ENCODE measurements at regions not wholly inside any gene's neighbourhood (a gene's known extent, or its start where the extent isn't known, plus 50 kb on each side); places are given as distances from the start of the nearest gene placed in this dataset.

DNA sequence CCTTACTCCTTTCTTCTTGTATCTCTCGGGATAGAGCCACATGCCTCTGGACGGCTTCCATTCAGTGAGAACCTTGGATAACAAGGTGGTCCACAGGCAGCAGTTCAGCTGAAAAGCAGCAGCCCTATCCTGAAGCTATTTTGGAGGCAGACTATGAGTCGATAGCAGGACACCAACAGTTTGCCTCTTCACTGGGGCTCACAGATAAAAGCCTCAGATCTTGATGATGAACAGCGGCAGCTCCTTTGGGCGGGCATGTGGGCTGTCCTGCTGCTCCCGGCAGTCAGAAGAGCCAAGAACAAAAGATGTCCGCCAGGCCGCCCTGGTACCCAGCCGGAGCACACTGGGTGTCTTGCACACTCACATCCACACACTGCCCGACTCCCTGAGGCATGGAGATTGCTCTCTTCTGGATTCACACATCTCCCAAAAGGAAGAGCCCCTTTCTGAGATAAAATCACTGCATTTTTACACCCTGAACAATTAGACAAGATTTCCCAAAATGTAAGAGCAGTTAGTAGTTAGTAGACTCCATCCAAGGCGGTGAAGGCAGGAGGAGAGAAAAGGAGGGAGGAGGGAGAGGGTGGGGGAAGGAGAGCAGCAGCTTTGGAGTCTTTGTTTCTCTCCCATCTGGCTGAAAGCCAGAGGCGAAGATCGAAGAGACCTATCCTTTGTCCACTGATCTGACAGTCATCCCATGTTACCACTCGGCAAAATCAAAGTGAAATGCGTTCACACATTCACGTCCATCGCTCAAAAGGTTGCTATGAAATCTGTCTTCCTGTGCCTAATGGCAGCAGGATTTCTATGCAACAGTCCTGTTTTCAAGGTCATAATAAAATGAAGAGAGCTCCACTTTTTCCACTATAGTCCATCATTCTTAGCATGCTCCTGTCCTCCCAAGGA is 90.1 kb upstream of the KLF7 start:
- intact Hi-C loops (cut with micrococcal nuclease), result no loop called here
- Mint-ChIP-seq H3K9me3 (no peaks in the 10 kb centered on the region), H3K4me1 (peaks cover 11% of the 10 kb centered on the region), H3K4me3 (no peak overlapping the region), H3K36me3 (ENCODE audit: low read depth) (no peaks in the 10 kb centered on the region), H3K27me3 (peaks cover 12% of the 10 kb centered on the region), H3K27ac (no peak overlapping the region)
- TF ChIP-seq, protein P1, sequence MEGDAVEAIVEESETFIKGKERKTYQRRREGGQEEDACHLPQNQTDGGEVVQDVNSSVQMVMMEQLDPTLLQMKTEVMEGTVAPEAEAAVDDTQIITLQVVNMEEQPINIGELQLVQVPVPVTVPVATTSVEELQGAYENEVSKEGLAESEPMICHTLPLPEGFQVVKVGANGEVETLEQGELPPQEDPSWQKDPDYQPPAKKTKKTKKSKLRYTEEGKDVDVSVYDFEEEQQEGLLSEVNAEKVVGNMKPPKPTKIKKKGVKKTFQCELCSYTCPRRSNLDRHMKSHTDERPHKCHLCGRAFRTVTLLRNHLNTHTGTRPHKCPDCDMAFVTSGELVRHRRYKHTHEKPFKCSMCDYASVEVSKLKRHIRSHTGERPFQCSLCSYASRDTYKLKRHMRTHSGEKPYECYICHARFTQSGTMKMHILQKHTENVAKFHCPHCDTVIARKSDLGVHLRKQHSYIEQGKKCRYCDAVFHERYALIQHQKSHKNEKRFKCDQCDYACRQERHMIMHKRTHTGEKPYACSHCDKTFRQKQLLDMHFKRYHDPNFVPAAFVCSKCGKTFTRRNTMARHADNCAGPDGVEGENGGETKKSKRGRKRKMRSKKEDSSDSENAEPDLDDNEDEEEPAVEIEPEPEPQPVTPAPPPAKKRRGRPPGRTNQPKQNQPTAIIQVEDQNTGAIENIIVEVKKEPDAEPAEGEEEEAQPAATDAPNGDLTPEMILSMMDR (IDR thresholded peaks at IDR 0.05), result no peak
- no peak for ATAC-seq (ENCODE audit: low read depth)
- POLR2A ChIA-PET, result interaction anchor here (0.6 kb wide), 1 partner anchor 214 kb away, joined by 5 read pairs; no protein-coding TSS in a partner anchor
- DNase-seq, result no peak
- CTCF ChIA-PET, result no interaction called here

DNA sequence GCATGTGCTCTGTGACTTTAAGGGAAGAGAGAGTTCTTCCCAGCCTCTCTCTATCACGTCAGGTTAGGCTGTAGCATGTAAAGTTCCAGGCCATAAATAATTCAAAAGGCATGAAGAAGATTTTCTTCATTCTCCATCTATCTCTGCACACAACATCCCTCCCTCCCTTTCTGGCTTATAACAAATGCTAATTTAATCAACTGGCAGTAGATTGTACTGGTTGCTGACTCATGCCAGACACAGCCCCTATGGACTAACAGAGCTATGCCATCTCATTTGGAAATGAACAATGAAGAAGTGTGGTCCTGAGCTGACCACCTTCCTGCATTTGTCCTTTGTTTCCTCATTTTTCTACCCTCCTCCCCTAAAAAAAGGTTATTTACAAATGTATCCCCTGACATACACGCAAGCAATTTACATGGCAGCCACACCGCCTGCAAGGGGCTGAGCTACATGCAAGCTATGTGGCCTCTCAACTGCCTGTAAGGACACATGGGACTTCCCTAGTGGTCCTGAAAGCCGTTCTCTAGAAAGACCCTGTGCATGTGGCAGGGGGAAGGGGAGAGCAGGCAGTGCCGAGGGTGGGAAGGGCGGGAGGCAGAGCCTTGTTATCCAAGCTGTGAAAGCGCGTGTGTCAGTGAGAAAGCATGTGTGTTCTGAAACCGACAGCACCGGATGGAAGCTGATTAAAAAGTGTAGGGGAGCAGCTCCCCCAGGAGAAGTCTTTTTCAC is 90.9 kb upstream of the KLF7 start:
- no peak for DNase-seq
- Mint-ChIP-seq H3K27ac (no peak overlapping the region), H3K4me3 (no peak overlapping the region), H3K4me1 (peaks cover 11% of the 10 kb centered on the region), H3K36me3 (ENCODE audit: low read depth) (no peaks in the 10 kb centered on the region), H3K27me3 (peaks cover 12% of the 10 kb centered on the region), H3K9me3 (no peaks in the 10 kb centered on the region)
- intact Hi-C loops (cut with micrococcal nuclease), result no loop called here
- CTCF ChIA-PET, result interaction anchor here (0.7 kb wide), 1 partner anchor 25 kb away, joined by 3 read pairs; no protein-coding TSS in a partner anchor
- TF ChIP-seq, protein P1 (IDR thresholded peaks at IDR 0.05), result no peak
- POLR2A ChIA-PET, result no interaction called here
- no peak for ATAC-seq (ENCODE audit: low read depth)

DNA sequence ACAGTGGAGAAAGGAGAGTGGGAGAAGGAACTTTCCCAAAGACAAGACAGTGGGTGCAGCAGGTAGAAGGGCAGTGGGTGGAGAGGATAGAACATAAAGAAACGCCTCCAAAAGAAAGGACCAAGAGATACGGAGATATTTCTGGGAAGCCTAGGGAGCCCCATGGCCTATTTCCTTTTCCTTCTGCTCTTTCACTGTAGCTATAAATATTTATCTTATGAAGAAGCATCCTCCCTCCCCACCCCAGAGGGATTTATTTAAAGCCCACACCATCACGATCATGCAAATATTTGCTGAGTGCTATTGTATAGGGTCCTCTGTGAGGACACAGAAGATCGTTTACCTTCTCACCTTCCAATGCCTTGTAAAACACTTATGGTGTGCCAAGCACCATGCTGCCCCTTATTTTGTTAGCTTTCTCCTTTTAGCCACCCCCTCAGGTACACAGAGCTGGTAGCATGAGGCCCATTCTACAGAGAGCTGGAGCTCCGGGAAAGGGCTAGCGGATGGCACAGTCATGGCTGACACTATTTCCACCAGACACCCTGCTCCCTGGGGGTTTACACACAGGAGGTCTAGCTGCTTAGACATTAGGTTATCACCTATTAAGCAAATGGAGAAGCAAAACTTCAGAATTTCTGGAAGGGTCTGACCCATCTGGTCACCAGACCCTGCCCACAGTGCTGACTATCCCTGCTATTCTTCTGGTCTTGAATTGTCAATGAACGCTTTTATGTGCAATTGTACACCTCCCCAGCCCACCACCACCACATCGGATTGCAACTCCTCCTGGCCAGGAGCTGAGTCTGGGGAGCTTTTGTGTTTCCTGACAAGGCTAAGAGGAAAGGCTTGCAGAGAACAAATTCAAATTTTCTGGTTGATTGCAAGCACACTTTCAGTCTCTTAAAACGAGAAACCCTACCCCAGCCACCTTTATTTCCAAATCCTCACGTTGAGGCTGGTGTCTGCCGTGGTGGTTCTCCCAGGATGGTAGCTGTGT is 91.8 kb upstream of the KLF7 start:
- Mint-ChIP-seq H3K4me1 (peaks cover 11% of the 10 kb centered on the region), H3K4me3 (no peak overlapping the region), H3K27ac (no peak overlapping the region), H3K27me3 (peaks cover 12% of the 10 kb centered on the region), H3K36me3 (ENCODE audit: low read depth) (no peaks in the 10 kb centered on the region), H3K9me3 (no peaks in the 10 kb centered on the region)
- ATAC-seq (ENCODE audit: low read depth) (no peak), DNase-seq (no peak)
- CTCF ChIA-PET, result interaction anchor here (1.2 kb wide), 1 partner anchor 81 kb away, joined by 3 read pairs; no protein-coding TSS in a partner anchor
- intact Hi-C loops (cut with micrococcal nuclease), result no loop called here
- TF ChIP-seq, protein P1 (IDR thresholded peaks at IDR 0.05), result no peak
- POLR2A ChIA-PET, result no interaction called here

DNA sequence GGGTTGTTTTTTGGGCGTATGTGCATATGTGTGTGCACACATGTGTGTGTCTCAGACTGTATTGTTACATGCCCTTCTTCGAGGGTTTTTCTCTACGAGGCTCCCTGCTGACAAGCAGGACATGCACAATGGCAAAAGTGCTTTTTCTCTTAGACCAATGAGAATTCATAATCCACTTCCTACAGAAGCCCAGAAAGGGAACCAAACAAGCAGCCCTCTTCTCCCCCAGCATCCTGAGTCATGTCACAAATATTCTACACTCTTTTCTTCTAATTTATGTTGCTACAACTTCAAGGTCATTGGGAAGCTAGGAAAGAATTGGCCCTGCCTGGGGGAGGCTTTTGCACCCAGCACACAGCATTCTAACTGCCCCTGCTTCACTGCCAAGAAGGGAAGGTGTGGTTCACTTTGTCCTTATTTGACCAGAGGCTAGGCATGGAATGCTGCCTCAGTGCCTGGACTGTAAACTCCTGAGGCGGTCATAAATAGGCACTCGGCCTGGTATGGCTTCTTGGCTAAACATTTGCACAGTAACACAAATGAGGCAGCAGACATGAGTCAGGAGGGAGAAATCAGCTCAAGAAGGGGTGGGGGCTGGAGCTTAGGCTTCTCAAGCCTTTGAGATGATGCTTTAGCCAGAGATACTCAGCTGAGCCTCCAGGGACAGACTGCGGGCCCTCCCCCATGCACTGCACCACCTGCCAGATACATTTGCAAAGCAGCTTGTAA is 92.7 kb upstream of the KLF7 start:
- intact Hi-C loops (cut with micrococcal nuclease), result no loop called here
- Mint-ChIP-seq H3K27me3 (peaks cover 9% of the 10 kb centered on the region), H3K4me3 (no peak overlapping the region), H3K9me3 (no peaks in the 10 kb centered on the region), H3K36me3 (ENCODE audit: low read depth) (no peaks in the 10 kb centered on the region), H3K27ac (no peak overlapping the region), H3K4me1 (peaks cover 11% of the 10 kb centered on the region)
- ChIA-PET CTCF (interaction anchor here (1.2 kb wide), 1 partner anchor 80 kb away, joined by 3 read pairs; no protein-coding TSS in a partner anchor), POLR2A (no interaction called here)
- ATAC-seq (ENCODE audit: low read depth) (no peak), DNase-seq (no peak)
- TF ChIP-seq, protein P1 (IDR thresholded peaks at IDR 0.05), result no peak

All from activated B cell treated with CpG ODN at 0.5 μM for 24 hours (primary cell).